OCI-LY7 (cell line): ENCODE measurements at regions not wholly inside any gene's neighbourhood (a gene's known extent, or its start where the extent isn't known, plus 50 kb on each side); places are given as distances from the start of the nearest gene placed in this dataset.

Experiments used
- BruUV-seq: library from RNA; stranded (reverse); fragments of 400-500 nt; replicated peaks from 2 replicates; lab custom pipeline; 2021; lab: Mats Ljungman, UMichigan
- CTCF ChIA-PET: fragments of 300-600 bp; sonication (Branson Sonifier 250); formaldehyde crosslinking; loops from one replicate; lab custom pipeline; 2022; ENCODE audit warnings: antibody characterized with exemption; ENCODE audit not compliant: unreplicated experiment; lab: Charles Lee
- POLR2A ChIA-PET: fragments of 300-600 bp; sonication (Branson Sonifier 250); formaldehyde crosslinking; loops from one replicate; lab custom pipeline; 2022; ENCODE audit warnings: antibody characterized with exemption; lab: Charles Lee
- DNase-seq: peaks from one replicate; pipeline ENCODE4 v3.0.0-alpha.2; 2015; ENCODE audit warnings: low spot score
- H2AFZ ChIP-seq: fragments of 200-600 bp; sonication (generic), shearing (Covaris generic); 2 replicates; pipeline ENCODE4 v1.6.1; 2014; ENCODE audit warnings: mild to moderate bottlenecking, antibody characterized with exemption, low read length, moderate library complexity
- H3K27ac ChIP-seq: fragments of 200-600 bp; sonication (generic); 2 replicates; pipeline ENCODE4 v1.5.1; 2014; ENCODE audit warnings: mixed run types, low read depth, mild to moderate bottlenecking, moderate library complexity, low read length, inconsistent platforms; ENCODE audit not compliant: poor library complexity, severe bottlenecking
- H3K36me3 ChIP-seq: fragments of 200-600 bp; sonication (generic); 2 replicates; pipeline ENCODE4 v1.6.1; 2014; ENCODE audit warnings: mild to moderate bottlenecking, antibody characterized with exemption, low read length, moderate library complexity, mixed read lengths; ENCODE audit not compliant: insufficient read depth
- H3K4me1 ChIP-seq: fragments of 200-600 bp; sonication (generic); 2 replicates; pipeline ENCODE4 v1.5.1; 2014; ENCODE audit warnings: mild to moderate bottlenecking, low read length; ENCODE audit not compliant: insufficient read depth, poor library complexity, severe bottlenecking
- H3K4me2 ChIP-seq: fragments of 200-600 bp; sonication (generic); 2 replicates; pipeline ENCODE4 v1.6.1; 2014; ENCODE audit warnings: mild to moderate bottlenecking, low read length
- H3K4me3 ChIP-seq: fragments of 200-600 bp; sonication (generic); 2 replicates; pipeline ENCODE4 v1.5.1; 2014; ENCODE audit warnings: mild to moderate bottlenecking, low read depth, low read length; ENCODE audit not compliant: poor library complexity, severe bottlenecking
- H3K79me2 ChIP-seq: fragments of 200-600 bp; sonication (generic); 2 replicates; pipeline ENCODE4 v1.6.1; 2016; ENCODE audit warnings: low read depth, mild to moderate bottlenecking, low read length, moderate library complexity, mixed read lengths; ENCODE audit not compliant: insufficient read depth
- H3K9me2 ChIP-seq: fragments of 200-600 bp; sonication (generic); 2 replicates; pipeline ENCODE4 v1.6.1; 2016; ENCODE audit warnings: mild to moderate bottlenecking, low read length, mixed read lengths; ENCODE audit not compliant: insufficient read depth
- H3K9me3 ChIP-seq: fragments of 200-600 bp; sonication (generic); 2 replicates; pipeline ENCODE4 v1.6.1; 2014; ENCODE audit warnings: mild to moderate bottlenecking, mixed run types, low read length, mixed read lengths
- H4K20me1 ChIP-seq: fragments of 200-600 bp; sonication (generic); 2 replicates; pipeline ENCODE4 v1.6.1; 2014; ENCODE audit warnings: mild to moderate bottlenecking, antibody characterized with exemption, low read length, moderate library complexity, mixed read lengths; ENCODE audit not compliant: insufficient read depth
- CTCF ChIP-seq: fragments of 200-600 bp; sonication (generic); conservative IDR thresholded peaks from 2 replicates; pipeline ENCODE4 v1.5.1; 2014; ENCODE audit warnings: mild to moderate bottlenecking, antibody characterized with exemption, low read length, moderate library complexity, mixed read lengths
- EZH2phosphoT487 ChIP-seq: fragments of 200-600 bp; sonication (generic); IDR thresholded peaks from 2 replicates; pipeline ENCODE4 v1.6.1; 2018; ENCODE audit warnings: low read depth, borderline replicate concordance, mild to moderate bottlenecking, mixed run types, antibody characterized with exemption, low read length, moderate library complexity, mixed read lengths
- intact Hi-C: fragments of 100-400 bp; cut with micrococcal nuclease; formaldehyde crosslinking; loops from one replicate; pipeline ENCODE4 v1.10.0; 2022; ENCODE audit not compliant: unreplicated experiment

GRCh38 chr7:119167431-119167830 is 942.9 kb downstream of the ANKRD7 start:
- H3K9me2 ChIP-seq, result no peaks in the 10 kb centered on the region
- peak; percentile 2 for DNase-seq
- no peaks in the 10 kb centered on the region for H4K20me1 ChIP-seq
- no peaks in the 10 kb centered on the region for H3K36me3 ChIP-seq
- no peak overlapping the region for H3K4me3 ChIP-seq
- no peak overlapping the region for H3K4me2 ChIP-seq
- POLR2A ChIA-PET, result no interaction called here
- CTCF ChIA-PET, result no interaction called here
- no TSS peak for BruUV-seq
- TF ChIP-seq CTCF (no peak), EZH2phosphoT487 (no peak)
- H3K9me3 ChIP-seq, result peaks cover 13% of the 10 kb centered on the region; the same call in 1 of the 2 replicates
- no peaks in the 10 kb centered on the region for H3K79me2 ChIP-seq
- H3K4me1 ChIP-seq, result no peaks in the 10 kb centered on the region
- no peak overlapping the region for H2AFZ ChIP-seq
- no peak overlapping the region for H3K27ac ChIP-seq
- intact Hi-C loops, result no loop called here

- TF ChIP-seq EZH2phosphoT487, result no peak
- no peak for TF ChIP-seq CTCF
- ChIA-PET POLR2A (no interaction called here), CTCF (no interaction called here)
- intact Hi-C loops, result loop anchor here (10.0 kb wide), 3 partner anchors 527 to 917 kb away; no protein-coding TSS in a partner anchor
- Histone ChIP-seq H3K27ac (no peak overlapping the region), H3K4me3 (no peak overlapping the region), H3K4me1 (no peaks in the 10 kb centered on the region), H4K20me1 (no peaks in the 10 kb centered on the region), H2AFZ (no peak overlapping the region), H3K79me2 (no peaks in the 10 kb centered on the region), H3K9me3 (peaks cover 10% of the 10 kb centered on the region; the same call in 1 of the 2 replicates), H3K9me2 (no peaks in the 10 kb centered on the region), H3K4me2 (no peak overlapping the region), H3K36me3 (no peaks in the 10 kb centered on the region)
- DNase-seq, result no peak
- no TSS peak for BruUV-seq
These were observed 947.5 kb downstream of the ANKRD7 start for GRCh38 chr7:119172043-119172442.

- Histone ChIP-seq H3K27ac (no peak overlapping the region), H3K4me1 (no peaks in the 10 kb centered on the region), H3K9me2 (no peaks in the 10 kb centered on the region), H3K9me3 (no peaks in the 10 kb centered on the region), H3K36me3 (no peaks in the 10 kb centered on the region), H3K79me2 (no peaks in the 10 kb centered on the region), H3K4me3 (no peak overlapping the region), H3K4me2 (no peak overlapping the region), H2AFZ (0 out of 2 replicates have a peak overlapping the region, but pooled peaks have one; percentile 17), H4K20me1 (no peaks in the 10 kb centered on the region)
- intact Hi-C loops, result loop anchor here (10.0 kb wide), 3 partner anchors 531 to 921 kb away; no protein-coding TSS in a partner anchor
- POLR2A ChIA-PET, result interaction anchor here (0.9 kb wide), 1 partner anchor 95 kb away, joined by 3 read pairs; no protein-coding TSS in a partner anchor
- CTCF ChIA-PET, result no interaction called here
- BruUV-seq, result no TSS peak
- TF ChIP-seq CTCF (peak; percentile 93), EZH2phosphoT487 (no peak)
- DNase-seq, result peak; percentile 69
These were observed 951.6 kb downstream of the ANKRD7 start for GRCh38 chr7:119175911-119176627.
